IMR-90 (cell line): ENCODE measurements at regions not wholly inside any gene's neighbourhood (a gene's known extent, or its start where the extent isn't known, plus 50 kb on each side); places are given as distances from the start of the nearest gene placed in this dataset.

ENCODE experiments used
- ATAC-seq: fragments of 200-7000 bp; cut with Tn5 transposase; 2 replicates; pipeline ENCODE4 v1.9.1; 2020; ENCODE audit warnings: low read depth, mild to moderate bottlenecking, moderate library complexity
- BruUV-seq: library from RNA; stranded (reverse); fragments of 400-500 nt; replicated peaks from 2 replicates; lab custom pipeline; 2021; lab: Mats Ljungman, UMichigan
- CTCF ChIA-PET: fragments of 300-600 bp; formaldehyde crosslinking; extraction: SDS; loops from one replicate; lab custom pipeline; 2021; ENCODE audit warnings: antibody characterized with exemption; lab: Yijun Ruan, JAX
- POLR2A ChIA-PET: fragments of 300-600 bp; sonication (Branson Sonifier 250); formaldehyde crosslinking; loops from one replicate; lab custom pipeline; 2022; ENCODE audit warnings: antibody characterized with exemption; ENCODE audit not compliant: unreplicated experiment; lab: Charles Lee
- DNase-seq: peaks from one replicate; pipeline ENCODE4 v3.0.0; 2013
- H2AFZ ChIP-seq: replicated peaks from 2 replicates; pipeline ENCODE3; 2013; ENCODE audit warnings: low read length, mild to moderate bottlenecking; ENCODE audit not compliant: poor library complexity
- H2AK5ac ChIP-seq: 2 replicates; pipeline ENCODE4 v1.6.1; 2013; ENCODE audit warnings: low read depth, low read length, inconsistent platforms
- H2AK9ac ChIP-seq: replicated peaks from 2 replicates; pipeline ENCODE3; 2013; ENCODE audit warnings: mild to moderate bottlenecking, low read depth, low read length, moderate library complexity; ENCODE audit not compliant: poor library complexity
- H2BK120ac ChIP-seq: 2 replicates; pipeline ENCODE4 v1.6.1; 2013; ENCODE audit warnings: low read depth, low read length, inconsistent platforms
- H2BK15ac ChIP-seq: 3 replicates; pipeline ENCODE4 v1.6.1; 2013; ENCODE audit warnings: low read depth, low read length, inconsistent platforms
- H2BK20ac ChIP-seq: 2 replicates; pipeline ENCODE4 v1.6.1; 2013; ENCODE audit warnings: low read depth, mild to moderate bottlenecking, inconsistent platforms, low read length, moderate library complexity
- H2BK5ac ChIP-seq: 2 replicates; pipeline ENCODE4 v1.6.1; 2013; ENCODE audit warnings: mild to moderate bottlenecking, low read depth, low read length, inconsistent platforms; ENCODE audit not compliant: poor library complexity, severe bottlenecking
- H3K14ac ChIP-seq: replicated peaks from 2 replicates; pipeline ENCODE4 v1.6.1; 2013; ENCODE audit warnings: low read depth, low read length, inconsistent platforms
- H3K18ac ChIP-seq: 2 replicates; pipeline ENCODE4 v1.6.1; 2013; ENCODE audit warnings: low read depth, low read length, control low read depth
- H3K23ac ChIP-seq: 2 replicates; pipeline ENCODE4 v1.6.1; 2013; ENCODE audit warnings: low read depth, low read length, inconsistent platforms
- H3K27ac ChIP-seq: 2 replicates; pipeline ENCODE4 v1.5.1; 2013; ENCODE audit warnings: mild to moderate bottlenecking, control low read depth, low read length; ENCODE audit not compliant: insufficient read depth
- H3K27me3 ChIP-seq: 2 replicates; pipeline ENCODE4 v1.6.1; 2013; ENCODE audit warnings: low read length; ENCODE audit not compliant: control insufficient read depth, insufficient read depth
- H3K36me3 ChIP-seq: 2 replicates; pipeline ENCODE4 v1.6.1; 2013; ENCODE audit warnings: low read length, mixed read lengths; ENCODE audit not compliant: control insufficient read depth, insufficient read depth
- H3K4ac ChIP-seq: 2 replicates; pipeline ENCODE4 v1.6.1; 2013; ENCODE audit warnings: low read depth, low read length, inconsistent platforms
- H3K4me1 ChIP-seq: 2 replicates; pipeline ENCODE4 v1.6.1; 2013; ENCODE audit warnings: low read length, mixed read lengths; ENCODE audit not compliant: control insufficient read depth, insufficient read depth
- H3K4me2 ChIP-seq: 2 replicates; pipeline ENCODE4 v1.6.1; 2013; ENCODE audit warnings: low read depth, mild to moderate bottlenecking, control low read depth, low read length, moderate library complexity
- H3K4me3 ChIP-seq: 2 replicates; pipeline ENCODE4 v1.5.1; 2013; ENCODE audit warnings: low read depth, mild to moderate bottlenecking, control low read depth, low read length, moderate library complexity; ENCODE audit not compliant: insufficient read depth
- H3K56ac ChIP-seq: 2 replicates; pipeline ENCODE4 v1.6.1; 2013; ENCODE audit warnings: low read length, inconsistent platforms; ENCODE audit not compliant: insufficient read depth; ENCODE audit errors: extremely low read depth
- H3K79me1 ChIP-seq, 2 experiments: 2 replicates each; pipeline ENCODE4 v1.6.1; 2013; ENCODE audit warnings: low read length in 2 of 2, inconsistent platforms in 1 of 2, low read depth in 1 of 2
- H3K9ac ChIP-seq: 2 replicates; pipeline ENCODE4 v1.6.1; 2013; ENCODE audit warnings: low read depth, low read length, control low read depth
- H3K9me1 ChIP-seq: 2 replicates; pipeline ENCODE4 v1.6.1; 2013; ENCODE audit warnings: low read length, inconsistent platforms; ENCODE audit not compliant: insufficient read depth
- H3K9me3 ChIP-seq: 2 replicates; pipeline ENCODE4 v1.6.1; 2013; ENCODE audit warnings: low read length; ENCODE audit not compliant: control insufficient read depth, insufficient read depth
- H4K20me1 ChIP-seq: 2 replicates; pipeline ENCODE4 v1.6.1; 2013; ENCODE audit warnings: low read length, inconsistent platforms; ENCODE audit not compliant: insufficient read depth
- H4K5ac ChIP-seq: 2 replicates; pipeline ENCODE4 v1.6.1; 2013; ENCODE audit warnings: mild to moderate bottlenecking, low read depth, low read length, control low read depth
- H4K8ac ChIP-seq, 2 experiments: 2 replicates each; pipeline ENCODE4 v1.6.1; 2013; ENCODE audit warnings: low read depth in 2 of 2, low read length in 2 of 2, control low read depth in 1 of 2, inconsistent platforms in 1 of 2
- H4K91ac ChIP-seq: 2 replicates; pipeline ENCODE4 v1.6.1; 2013; ENCODE audit warnings: low read depth, low read length, inconsistent platforms; ENCODE audit not compliant: insufficient read depth
- BHLHE40 ChIP-seq: fragments of 150-350 bp; IDR thresholded peaks from 2 replicates; pipeline ENCODE4 v1.6.1; 2016; ENCODE audit warnings: mild to moderate bottlenecking, low read depth, low read length
- CEBPB ChIP-seq: IDR thresholded peaks from 2 replicates; pipeline ENCODE4 v1.6.1; 2012; ENCODE audit warnings: low read depth, low read length, improper control_type of control experiment
- CHD1 ChIP-seq: IDR thresholded peaks from 2 replicates; pipeline ENCODE4 v1.6.1; 2012; ENCODE audit warnings: low read depth, low read length, improper control_type of control experiment
- CTCF ChIP-seq: conservative IDR thresholded peaks from 2 replicates; pipeline ENCODE4 v1.5.1; 2012; ENCODE audit warnings: mild to moderate bottlenecking, low read depth, low read length, improper control_type of control experiment
- ELK1 ChIP-seq: fragments of 150-350 bp; IDR thresholded peaks from 2 replicates; pipeline ENCODE4 v1.6.1; 2016; ENCODE audit warnings: low read depth, mild to moderate bottlenecking, low read length, moderate library complexity, borderline replicate concordance
- FOS ChIP-seq: fragments of 150-350 bp; IDR thresholded peaks from 2 replicates; pipeline ENCODE4 v1.6.1; 2016; ENCODE audit warnings: low read depth, low read length
- MAFK ChIP-seq: IDR thresholded peaks from 2 replicates; pipeline ENCODE4 v1.6.1; 2012; ENCODE audit warnings: low read depth, low read length, improper control_type of control experiment
- MAZ ChIP-seq: IDR thresholded peaks from 2 replicates; pipeline ENCODE4 v1.6.1; 2012; ENCODE audit warnings: low read depth, mild to moderate bottlenecking, low read length, improper control_type of control experiment, moderate library complexity, borderline replicate concordance
- MXI1 ChIP-seq: IDR thresholded peaks from 2 replicates; pipeline ENCODE4 v1.6.1; 2012; ENCODE audit warnings: low read depth, mild to moderate bottlenecking, low read length, moderate library complexity, borderline replicate concordance
- NFE2L2 ChIP-seq: fragments of 150-350 bp; IDR thresholded peaks from 2 replicates; pipeline ENCODE4 v1.6.1; 2016; ENCODE audit warnings: low read depth, mild to moderate bottlenecking, low read length
- POLR2A ChIP-seq: IDR thresholded peaks from 2 replicates; pipeline ENCODE4 v1.6.1; 2012; ENCODE audit warnings: mild to moderate bottlenecking, low read depth, low read length
- RAD21 ChIP-seq: IDR thresholded peaks from 2 replicates; pipeline ENCODE4 v1.6.1; 2012; ENCODE audit warnings: low read length, improper control_type of control experiment
- RCOR1 ChIP-seq: IDR thresholded peaks from 2 replicates; pipeline ENCODE4 v1.6.1; 2012; ENCODE audit warnings: mild to moderate bottlenecking, low read length, improper control_type of control experiment; ENCODE audit not compliant: insufficient replicate concordance
- RFX5 ChIP-seq: IDR thresholded peaks from 2 replicates; pipeline ENCODE4 v1.8.0; 2012; ENCODE audit warnings: low read depth, mild to moderate bottlenecking, low read length, moderate library complexity
- SMC3 ChIP-seq: fragments of 150-350 bp; IDR thresholded peaks from 2 replicates; pipeline ENCODE4 v1.6.1; 2016; ENCODE audit warnings: low read depth, mild to moderate bottlenecking, antibody characterized with exemption, low read length, moderate library complexity
- USF2 ChIP-seq: fragments of 150-350 bp; IDR thresholded peaks from 2 replicates; pipeline ENCODE4 v1.6.1; 2017; ENCODE audit warnings: mild to moderate bottlenecking, antibody characterized with exemption, low read length, low read depth
- WGBS, 2 experiments: methylation state at CpG; one replicate each; pipeline versions ENCODE4 v1.1.5 to v1.1.7; 2013; ENCODE audit warnings: missing lambda C conversion rate in 2 of 2; ENCODE audit not compliant: insufficient read length in 1 of 2; ENCODE audit errors: extremely low coverage in 2 of 2; 5-methylcytosine and 5-hydroxymethylcytosine counted together
- dilution Hi-C: fragments of 300-500 bp; cut with HindIII; formaldehyde crosslinking; loops from one replicate; pipeline ENCODE4 v1.14.3; 2018; ENCODE audit warnings: low sequenced_read_pairs; ENCODE audit not compliant: unreplicated experiment
- in situ Hi-C: fragments of 300-500 bp; cut with MboI; formaldehyde crosslinking; loops from 3 replicates; pipeline ENCODE4 v1.14.3; 2019; ENCODE audit warnings: low sequenced_read_pairs, inconsistent platforms, mixed read lengths
- intact Hi-C: fragments of 100-400 bp; cut with micrococcal nuclease; formaldehyde crosslinking; loops from 2 replicates; pipeline ENCODE4 v1.10.0; 2022

DNA sequence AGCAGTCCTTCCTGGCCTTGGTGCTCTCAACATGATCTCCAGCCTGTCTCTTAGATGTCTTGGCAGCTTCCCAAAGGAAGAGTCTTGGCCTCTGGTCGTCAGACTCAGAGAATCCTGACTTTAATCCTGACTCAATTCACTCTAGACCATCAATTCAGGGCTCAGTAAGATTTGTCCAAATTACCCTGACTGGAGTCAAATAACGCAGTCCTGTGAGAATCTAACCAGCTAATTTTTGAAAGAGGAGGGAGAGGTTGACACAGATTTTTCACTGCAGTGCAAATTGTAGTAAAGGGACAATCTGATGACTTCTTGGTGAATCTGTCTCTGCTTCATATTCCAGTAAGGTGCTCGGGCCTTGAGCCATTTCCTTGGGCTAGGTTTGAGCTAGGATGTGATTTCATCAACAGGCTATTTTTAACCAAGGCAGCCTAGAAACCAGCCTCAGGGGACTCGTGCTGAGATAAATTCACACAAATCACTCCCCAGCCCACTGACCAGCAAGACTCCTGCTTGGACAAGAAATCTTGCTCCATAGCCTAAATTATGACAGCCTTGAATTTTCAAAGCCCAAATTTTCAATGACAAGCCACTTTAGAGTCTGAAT is 257.4 kb downstream of the ENC1 start:
- no peaks in the 10 kb centered on the region for H3K79me1 ChIP-seq
- H2BK120ac ChIP-seq = no peak overlapping the region
- H2BK15ac ChIP-seq = no peak overlapping the region
- H3K23ac ChIP-seq = no peak overlapping the region
- H3K9ac ChIP-seq = no peak overlapping the region
- ChIA-PET CTCF (no interaction called here), POLR2A (no interaction called here)
- peaks cover 12% of the 10 kb centered on the region; the same call in 1 of the 2 replicates for H3K9me1 ChIP-seq
- no peak overlapping the region for H3K27ac ChIP-seq
- ATAC-seq (0 out of 2 replicates have a peak, but pooled peaks have one; percentile 14), DNase-seq (peak; percentile 54)
- H3K27me3 ChIP-seq = peaks cover 4% of the 10 kb centered on the region
- no CpG with 5 or more reads among the region's 4 CpGs for WGBS, 2 experiments
- intact Hi-C loops = no loop called here
- peaks cover 2% of the 10 kb centered on the region; the same call in 1 of the 2 replicates for H3K4me1 ChIP-seq
- H3K9me3 ChIP-seq = no peaks in the 10 kb centered on the region
- in situ Hi-C loops = no loop called here
- H2BK5ac ChIP-seq = no peak overlapping the region
- no peak overlapping the region for H3K4me3 ChIP-seq
- H3K14ac ChIP-seq = peak overlapping the region; percentile 72; the same call in 1 of the 2 replicates
- no peaks in the 10 kb centered on the region for H3K36me3 ChIP-seq
- H3K4ac ChIP-seq = no peak overlapping the region
- H3K4me2 ChIP-seq = no peak overlapping the region
- no peaks in the 10 kb centered on the region for H4K20me1 ChIP-seq
- no peak overlapping the region for H4K8ac ChIP-seq
- no peak overlapping the region for H2AK5ac ChIP-seq
- H2AK9ac ChIP-seq = no peak overlapping the region
- no peak for TF ChIP-seq SMC3
- TF ChIP-seq MAFK = no peak
- TF ChIP-seq NFE2L2 = no peak
- no peak for TF ChIP-seq BHLHE40
- no peak for TF ChIP-seq MXI1
- TF ChIP-seq CTCF = no peak
- no peak for TF ChIP-seq ELK1
- TF ChIP-seq FOS = no peak
- no peak for TF ChIP-seq USF2
- TF ChIP-seq POLR2A = no peak
- no peak for TF ChIP-seq RAD21
- TF ChIP-seq RFX5 = no peak
- no peak for TF ChIP-seq MAZ
- no peak for TF ChIP-seq CEBPB
- no peak for TF ChIP-seq CHD1
- TF ChIP-seq RCOR1 = no peak
- no peak overlapping the region for H4K5ac ChIP-seq
- no peak overlapping the region for H3K18ac ChIP-seq
- dilution Hi-C loops = no loop called here
- no peak overlapping the region for H2BK20ac ChIP-seq
- H3K56ac ChIP-seq = no peak overlapping the region
- H2AFZ ChIP-seq = no peak overlapping the region
- H4K91ac ChIP-seq = no peak overlapping the region
- BruUV-seq = no TSS peak
